AG04450 (cell line): ENCODE measurements at regions not wholly inside any gene's neighbourhood (a gene's known extent, or its start where the extent isn't known, plus 50 kb on each side); places are given as distances from the start of the nearest gene placed in this dataset.

Source experiments
- CTCF ChIA-PET: fragments of 300-600, 350-600 bp; formaldehyde crosslinking; extraction: SDS; loops from one replicate; lab custom pipeline; 2022; ENCODE audit warnings: antibody characterized with exemption, inconsistent platforms; lab: Charles Lee
- POLR2A ChIA-PET: fragments of 350-600 bp; formaldehyde crosslinking; extraction: SDS; loops from one replicate; lab custom pipeline; 2021; ENCODE audit warnings: antibody characterized with exemption, inconsistent platforms; lab: Yijun Ruan, JAX
- DNase-seq: peaks from one replicate; pipeline ENCODE4 v3.0.0-alpha.2; 2011; ENCODE audit warnings: low read depth, low spot score
- H3K27ac ChIP-seq: one replicate; pipeline ENCODE4 v1.5.1; 2012; ENCODE audit warnings: low read depth, low read length, control low read depth
- H3K27me3 ChIP-seq: one replicate; pipeline ENCODE4 v1.6.0; 2012; ENCODE audit warnings: low read length; ENCODE audit not compliant: control insufficient read depth, insufficient read depth
- H3K4me3 ChIP-seq: 2 replicates; pipeline ENCODE4 v1.5.1; 2011; ENCODE audit warnings: mild to moderate bottlenecking, low read depth, low read length, control low read depth
- H3K9me3 ChIP-seq: 2 replicates; pipeline ENCODE4 v1.5.1; 2012; ENCODE audit warnings: low read length; ENCODE audit not compliant: control insufficient read depth, insufficient read depth
- TF ChIP-seq, protein P1 (sequence below): IDR thresholded peaks from 2 replicates; pipeline ENCODE4 v1.5.1; 2011; ENCODE audit warnings: low read depth, low read length, control low read depth, inconsistent platforms

GRCh38 chr14:99333214-99333613, 61.2 kb upstream of the BCL11B start:
- Histone ChIP-seq H3K27ac (no peak overlapping the region), H3K27me3 (no peaks in the 10 kb centered on the region), H3K4me3 (no peak overlapping the region), H3K9me3 (peaks cover 11% of the 10 kb centered on the region; the same call in 1 of the 2 replicates)
- TF ChIP-seq, protein P1, sequence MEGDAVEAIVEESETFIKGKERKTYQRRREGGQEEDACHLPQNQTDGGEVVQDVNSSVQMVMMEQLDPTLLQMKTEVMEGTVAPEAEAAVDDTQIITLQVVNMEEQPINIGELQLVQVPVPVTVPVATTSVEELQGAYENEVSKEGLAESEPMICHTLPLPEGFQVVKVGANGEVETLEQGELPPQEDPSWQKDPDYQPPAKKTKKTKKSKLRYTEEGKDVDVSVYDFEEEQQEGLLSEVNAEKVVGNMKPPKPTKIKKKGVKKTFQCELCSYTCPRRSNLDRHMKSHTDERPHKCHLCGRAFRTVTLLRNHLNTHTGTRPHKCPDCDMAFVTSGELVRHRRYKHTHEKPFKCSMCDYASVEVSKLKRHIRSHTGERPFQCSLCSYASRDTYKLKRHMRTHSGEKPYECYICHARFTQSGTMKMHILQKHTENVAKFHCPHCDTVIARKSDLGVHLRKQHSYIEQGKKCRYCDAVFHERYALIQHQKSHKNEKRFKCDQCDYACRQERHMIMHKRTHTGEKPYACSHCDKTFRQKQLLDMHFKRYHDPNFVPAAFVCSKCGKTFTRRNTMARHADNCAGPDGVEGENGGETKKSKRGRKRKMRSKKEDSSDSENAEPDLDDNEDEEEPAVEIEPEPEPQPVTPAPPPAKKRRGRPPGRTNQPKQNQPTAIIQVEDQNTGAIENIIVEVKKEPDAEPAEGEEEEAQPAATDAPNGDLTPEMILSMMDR = no peak
- ChIA-PET POLR2A (no interaction called here), CTCF (interaction anchor here (0.8 to 2.3 kb wide), 2 partner anchors 13 to 83 kb away, joined by 3 to 7 read pairs; no protein-coding TSS in a partner anchor)
- no peak for DNase-seq

DNA sequence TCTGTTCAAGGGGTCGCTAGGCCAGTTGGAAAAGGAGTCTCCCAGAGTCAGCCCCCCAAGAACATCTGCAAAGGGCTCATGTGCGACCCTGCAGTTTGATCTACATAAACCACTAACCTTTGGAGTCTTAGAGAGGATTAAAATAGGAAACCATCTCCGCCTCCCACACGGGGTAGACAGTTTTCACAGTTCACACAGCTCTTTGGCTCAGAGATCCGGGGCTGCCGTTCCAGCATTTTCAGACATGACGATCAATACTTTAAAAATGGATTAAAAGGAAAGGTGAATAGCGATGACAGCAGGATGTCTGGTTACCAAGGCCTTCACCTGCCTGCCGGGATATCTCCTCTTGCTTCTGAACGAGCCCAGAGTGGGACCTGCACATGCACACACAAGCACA, 59.8 kb upstream of the BCL11B start:
- peaks cover 11% of the 10 kb centered on the region; the same call in 1 of the 2 replicates for H3K9me3 ChIP-seq
- ChIA-PET POLR2A (no interaction called here), CTCF (no interaction called here)
- H3K27ac ChIP-seq = no peak overlapping the region
- no peak for DNase-seq
- no peaks in the 10 kb centered on the region for H3K27me3 ChIP-seq
- no peak overlapping the region for H3K4me3 ChIP-seq
- TF ChIP-seq, protein P1 = no peak

GRCh38 chr14:99330316-99331240, 58.6 kb upstream of the BCL11B start:
- Histone ChIP-seq H3K9me3 (peaks cover 11% of the 10 kb centered on the region; the same call in 1 of the 2 replicates), H3K27me3 (no peaks in the 10 kb centered on the region), H3K27ac (no peak overlapping the region), H3K4me3 (no peak overlapping the region)
- POLR2A ChIA-PET = no interaction called here
- TF ChIP-seq, protein P1 = no peak
- no peak for DNase-seq
- CTCF ChIA-PET = interaction anchor here (1.0 to 1.2 kb wide), 2 partner anchors 10 to 86 kb away, joined by 3 to 4 read pairs; no protein-coding TSS in a partner anchor

GRCh38 chr14:99329711-99330315, 57.8 kb upstream of the BCL11B start:
- DNase-seq = no peak
- Histone ChIP-seq H3K4me3 (no peak overlapping the region), H3K27me3 (no peaks in the 10 kb centered on the region), H3K9me3 (peaks cover 11% of the 10 kb centered on the region; the same call in 1 of the 2 replicates), H3K27ac (no peak overlapping the region)
- POLR2A ChIA-PET = no interaction called here
- CTCF ChIA-PET = interaction anchor here (1.0 kb wide), 1 partner anchor 86 kb away, joined by 3 read pairs; no protein-coding TSS in a partner anchor
- TF ChIP-seq, protein P1 = no peak
